Lower lobe of right lung (tissue), 2 donors: ENCODE measurements at regions not wholly inside any gene's neighbourhood (a gene's known extent, or its start where the extent isn't known, plus 50 kb on each side); places are given as distances from the start of the nearest gene placed in this dataset.
"Not testable (repeated sequence)": the region's sequence is repeated elsewhere in the genome, so short reads cannot be mapped to it uniquely, and the experiment has no call there.

ENCODE experiments used
- ATAC-seq, 2 donors: fragments of 200-7000 bp; cut with Tn5 transposase; one replicate each; pipeline ENCODE4 v1.9.1; 2020 to 2022; ENCODE audit warnings: mild to moderate bottlenecking in 2 of 2, moderate library complexity in 2 of 2
- DNase-seq: peaks from one replicate; pipeline ENCODE4 v3.0.0-alpha.2; 2020
- H3K27ac ChIP-seq: fragments of 200-600 bp; one replicate; pipeline ENCODE4 v1.8.0; 2022
- H3K27me3 ChIP-seq: fragments of 200-600 bp; one replicate; pipeline ENCODE4 v1.8.0; 2022; ENCODE audit warnings: low read depth
- H3K36me3 ChIP-seq: fragments of 200-600 bp; one replicate; pipeline ENCODE4 v1.8.0; 2022; ENCODE audit warnings: mild to moderate bottlenecking
- H3K4me1 ChIP-seq: fragments of 200-600 bp; one replicate; pipeline ENCODE4 v1.8.0; 2022
- H3K4me3 ChIP-seq: fragments of 200-600 bp; one replicate; pipeline ENCODE4 v1.8.0; 2022; ENCODE audit warnings: mild to moderate bottlenecking
- H3K9me3 ChIP-seq: fragments of 200-600 bp; one replicate; pipeline ENCODE4 v1.8.0; 2022
- CTCF ChIP-seq: fragments of 200-600 bp; IDR thresholded peaks from one replicate; pipeline ENCODE4 v1.8.0; 2022; ENCODE audit warnings: antibody characterized with exemption, mild to moderate bottlenecking
- intact Hi-C: fragments of 100-400 bp; cut with DNase I; formaldehyde crosslinking; loops from one replicate; pipeline ENCODE4 v1.11.0; 2022
- donor health status: DM: no; HTN: yes; CAD: no; lungs with severe emphysema.

- no peaks in the 10 kb centered on the region for H3K27me3 ChIP-seq
- no peak overlapping the region for H3K4me3 ChIP-seq
- H3K4me1 ChIP-seq: no peaks in the 10 kb centered on the region
- H3K27ac ChIP-seq: no peak overlapping the region
- ATAC-seq (no peak), DNase-seq (no peak)
- no peak for TF ChIP-seq CTCF
- H3K9me3 ChIP-seq: no peaks in the 10 kb centered on the region
- H3K36me3 ChIP-seq: no peaks in the 10 kb centered on the region
- intact Hi-C loops: no loop called here
These were observed 106.2 kb downstream of the CCNG2 start for GRCh38 chr4:77263247-77263646.

- H3K9me3 ChIP-seq, H3K36me3 ChIP-seq, ATAC-seq, H3K27ac ChIP-seq, H3K4me3 ChIP-seq, H3K4me1 ChIP-seq, H3K27me3 ChIP-seq, intact Hi-C loops, DNase-seq: not testable (repeated sequence)
These were observed 107.0 kb downstream of the CCNG2 start for GRCh38 chr4:77263976-77264375.

- no peaks in the 10 kb centered on the region for H3K36me3 ChIP-seq
- ATAC-seq (no peak), DNase-seq (no peak)
- H3K27ac ChIP-seq: no peak overlapping the region
- H3K4me3 ChIP-seq: no peak overlapping the region
- intact Hi-C loops: no loop called here
- H3K4me1 ChIP-seq: no peaks in the 10 kb centered on the region
- H3K9me3 ChIP-seq: no peaks in the 10 kb centered on the region
- H3K27me3 ChIP-seq: no peaks in the 10 kb centered on the region
- TF ChIP-seq CTCF: no peak
These were observed 107.8 kb downstream of the CCNG2 start for GRCh38 chr4:77264826-77265225.

- intact Hi-C loops: no loop called here
- Histone ChIP-seq H3K9me3 (no peaks in the 10 kb centered on the region), H3K4me3 (no peak overlapping the region), H3K36me3 (no peaks in the 10 kb centered on the region), H3K27me3 (no peaks in the 10 kb centered on the region), H3K4me1 (no peaks in the 10 kb centered on the region), H3K27ac (no peak overlapping the region)
- no peak for DNase-seq
- no peak for TF ChIP-seq CTCF
- no peak for ATAC-seq
These were observed 111.1 kb downstream of the CCNG2 start for GRCh38 chr4:77268108-77268507.

GRCh38 chr4:77269505-77269904 lies 112.5 kb downstream of the CCNG2 start:
- Histone ChIP-seq H3K27ac (no peak overlapping the region), H3K36me3 (no peaks in the 10 kb centered on the region), H3K4me3 (no peak overlapping the region), H3K9me3 (no peaks in the 10 kb centered on the region), H3K27me3 (no peaks in the 10 kb centered on the region), H3K4me1 (no peaks in the 10 kb centered on the region)
- ATAC-seq (no peak), DNase-seq (no peak)
- no peak for TF ChIP-seq CTCF
- intact Hi-C loops: no loop called here

GRCh38 chr4:77273412-77273811 lies 116.4 kb downstream of the CCNG2 start:
- DNase-seq (no peak), ATAC-seq (no peak)
- Histone ChIP-seq H3K27ac (no peak overlapping the region), H3K27me3 (no peaks in the 10 kb centered on the region), H3K4me3 (no peak overlapping the region), H3K4me1 (no peaks in the 10 kb centered on the region), H3K36me3 (no peaks in the 10 kb centered on the region), H3K9me3 (no peaks in the 10 kb centered on the region)
- no peak for TF ChIP-seq CTCF
- intact Hi-C loops: no loop called here

- H3K27me3 ChIP-seq, intact Hi-C loops, DNase-seq, H3K36me3 ChIP-seq, H3K4me3 ChIP-seq, H3K9me3 ChIP-seq, H3K27ac ChIP-seq, H3K4me1 ChIP-seq: not testable (repeated sequence)
- peak in 1 of 2 donors; percentile 25 for ATAC-seq
These were observed 122.1 kb downstream of the CCNG2 start for GRCh38 chr4:77279114-77279513.
